Activated T-cell treated with anti-CD3 and anti-CD28 coated beads, Interleukin-2, amount 50 U/mL, for 48 hours (primary cell): ENCODE measurements at regions not wholly inside any gene's neighbourhood (a gene's known extent, or its start where the extent isn't known, plus 50 kb on each side); places are given as distances from the start of the nearest gene placed in this dataset.
"Not testable (repeated sequence)": the region's sequence is repeated elsewhere in the genome, so short reads cannot be mapped to it uniquely, and the experiment has no call there.

Experiments
- DNase-seq, 2 experiments: peaks; one replicate each; pipeline ENCODE4 v3.0.0-alpha.2; 2020

DNA sequence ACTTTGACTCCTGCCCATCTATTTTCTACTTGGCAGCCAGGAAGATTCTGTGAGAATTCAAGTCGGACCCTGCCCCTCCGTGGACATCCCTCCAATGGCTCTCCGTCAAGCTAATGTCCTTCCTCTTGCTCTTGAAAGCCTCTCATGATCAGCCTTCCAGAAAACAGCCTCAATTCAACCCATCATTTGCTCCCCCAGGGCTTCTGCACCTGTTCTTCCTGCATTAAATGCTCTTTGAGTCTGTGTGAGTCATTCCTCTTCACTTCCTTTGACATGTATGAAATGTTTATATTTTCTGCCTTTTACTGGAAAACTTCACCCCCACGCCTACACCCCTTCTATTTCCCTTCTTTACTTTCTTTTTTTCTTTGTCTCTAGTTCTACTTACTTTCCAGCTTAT, 734.1 kb upstream of the ZP4 start:
- no peak for DNase-seq

GRCh38 chr1:238621405-238621804, 730.7 kb upstream of the ZP4 start:
- no peak for DNase-seq

- DNase-seq, result no peak
These were observed 728.9 kb upstream of the ZP4 start for GRCh38 chr1:238619652-238620051.

GRCh38 chr1:238611406-238611805, 720.7 kb upstream of the ZP4 start:
- DNase-seq, result no peak

DNA sequence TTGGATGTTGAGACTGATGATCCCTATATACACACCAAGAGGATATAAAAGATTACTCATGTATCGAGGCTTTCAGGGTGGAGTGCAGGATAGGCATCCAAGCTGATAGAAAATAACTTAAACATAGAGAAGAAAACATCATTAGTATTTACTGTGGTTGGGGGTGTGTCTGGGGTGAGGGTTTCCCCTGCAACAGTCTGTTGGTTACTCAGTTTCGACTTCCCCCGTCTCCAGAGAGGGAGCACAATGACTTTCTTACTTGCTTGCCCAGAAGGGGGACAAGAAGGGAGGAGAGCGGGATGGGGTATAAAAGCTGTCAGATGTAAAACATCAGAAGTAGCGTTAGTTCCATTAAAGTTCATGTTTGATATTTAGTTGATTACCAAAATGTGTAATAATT, 717.4 kb upstream of the ZP4 start:
- no peak for DNase-seq

GRCh38 chr1:238606896-238607295, 716.2 kb upstream of the ZP4 start:
- no peak for DNase-seq

DNA sequence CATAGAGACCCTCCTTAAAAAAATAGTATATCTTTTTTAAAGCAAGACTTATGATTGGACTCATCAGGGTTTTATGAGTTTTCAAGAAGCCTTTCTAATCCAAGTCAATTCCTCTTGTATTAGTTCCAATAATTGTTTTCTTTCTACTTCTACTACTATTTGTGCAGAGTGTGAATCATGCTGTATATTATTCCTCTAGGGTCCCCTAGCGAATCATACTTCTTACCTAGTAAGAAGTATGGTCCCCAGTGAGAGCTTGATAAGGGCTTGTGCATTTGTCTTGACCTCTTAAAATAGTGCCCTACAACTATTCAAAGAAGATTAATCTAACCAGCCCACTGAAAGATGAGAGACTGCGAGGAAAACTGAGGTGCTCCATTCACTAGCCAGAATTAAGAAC, 715.7 kb upstream of the ZP4 start:
- DNase-seq, result no peak

DNA sequence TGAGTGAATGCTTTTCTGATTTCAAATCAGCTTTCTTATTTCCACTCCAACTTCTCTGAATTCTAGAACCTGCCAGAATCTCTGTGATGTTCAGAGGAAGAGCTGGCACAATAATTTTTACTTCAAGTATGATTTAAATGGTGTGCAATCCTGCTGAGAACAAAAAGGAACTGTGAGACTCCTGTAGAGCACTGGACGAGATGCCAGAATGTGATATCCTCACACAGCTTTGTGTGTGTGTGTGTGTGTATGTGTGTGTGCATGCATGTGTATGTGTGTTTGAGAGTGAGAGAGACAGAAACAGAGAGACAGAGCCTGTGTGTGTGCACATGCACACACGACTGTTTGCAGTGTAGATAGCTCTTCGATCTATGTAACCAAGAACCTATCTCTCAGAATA, 713.6 kb upstream of the ZP4 start:
- no peak for DNase-seq

DNA sequence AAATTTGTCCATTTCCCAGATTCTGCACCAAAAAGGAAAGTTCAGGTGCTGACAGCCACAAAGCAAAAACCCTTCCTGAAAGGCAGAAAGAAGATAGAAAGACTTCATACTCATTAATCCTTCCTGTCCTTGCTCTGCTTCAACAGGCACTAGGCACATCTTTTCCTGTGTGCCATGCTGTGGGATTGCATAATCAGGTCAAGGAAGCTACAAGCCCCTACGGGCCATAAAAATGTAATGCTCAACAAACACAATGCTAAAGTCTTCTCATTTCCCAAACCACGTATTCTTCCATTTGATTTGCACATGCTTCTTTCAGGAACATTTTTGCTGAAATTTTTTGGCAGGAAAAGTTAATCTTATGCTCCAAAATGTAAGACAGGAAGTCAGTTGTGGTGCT, 710.9 kb upstream of the ZP4 start:
- DNase-seq, result not testable (repeated sequence)

GRCh38 chr1:238596703-238597102, 706.0 kb upstream of the ZP4 start:
- DNase-seq, result no peak

- no peak for DNase-seq
These were observed 701.9 kb upstream of the ZP4 start for GRCh38 chr1:238592621-238593020.

DNA sequence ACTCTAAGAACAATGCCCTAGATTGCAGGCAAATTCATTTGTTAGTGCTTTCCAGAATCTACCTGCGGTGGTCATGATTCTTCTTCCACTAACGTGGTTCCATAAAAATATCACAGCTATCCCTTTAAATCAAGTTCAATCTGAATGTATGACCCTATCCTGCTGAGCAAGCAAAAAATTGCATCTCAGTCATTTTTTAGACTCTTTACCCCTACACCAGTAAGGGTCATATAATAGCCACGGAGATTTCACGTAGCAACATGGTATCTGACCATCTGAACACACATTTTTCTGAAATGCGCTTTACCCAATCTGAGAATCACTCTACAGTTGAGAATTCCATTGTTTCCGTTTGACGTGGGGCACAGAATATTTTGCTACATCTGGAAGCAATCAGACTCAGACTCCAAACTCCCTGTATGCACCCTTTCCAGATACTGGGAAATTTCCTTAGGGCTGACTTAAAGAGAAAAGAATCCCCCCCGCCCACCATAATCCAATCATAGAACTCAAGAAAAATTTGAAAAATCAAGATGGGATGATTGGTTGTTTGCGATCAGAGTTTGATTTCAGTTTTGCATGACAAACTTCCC, 699.2 kb upstream of the ZP4 start:
- DNase-seq, result no peak

- DNase-seq, result no peak
These were observed 692.1 kb upstream of the ZP4 start for GRCh38 chr1:238582816-238583215.

GRCh38 chr1:238581332-238581731, 690.6 kb upstream of the ZP4 start:
- no peak for DNase-seq

DNA sequence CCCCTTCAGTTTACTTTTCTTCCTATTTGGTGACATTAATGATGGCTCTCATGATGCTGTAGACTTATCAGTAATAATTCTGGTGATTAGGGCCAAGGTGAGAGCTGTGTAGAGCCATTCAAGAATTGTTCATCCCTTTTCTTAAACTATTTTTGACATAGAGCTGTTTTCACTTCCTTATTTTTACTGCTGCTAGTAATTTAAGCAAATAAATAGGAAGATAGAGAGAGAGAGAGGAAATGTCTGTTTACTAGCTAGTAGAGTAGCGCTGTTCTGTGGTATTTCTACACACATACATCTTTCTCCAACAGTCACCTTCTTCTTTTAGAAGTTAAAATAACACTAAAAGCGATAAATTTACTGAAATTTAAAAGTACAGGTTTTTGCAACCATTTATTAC, 678.0 kb upstream of the ZP4 start:
- no peak for DNase-seq

DNA sequence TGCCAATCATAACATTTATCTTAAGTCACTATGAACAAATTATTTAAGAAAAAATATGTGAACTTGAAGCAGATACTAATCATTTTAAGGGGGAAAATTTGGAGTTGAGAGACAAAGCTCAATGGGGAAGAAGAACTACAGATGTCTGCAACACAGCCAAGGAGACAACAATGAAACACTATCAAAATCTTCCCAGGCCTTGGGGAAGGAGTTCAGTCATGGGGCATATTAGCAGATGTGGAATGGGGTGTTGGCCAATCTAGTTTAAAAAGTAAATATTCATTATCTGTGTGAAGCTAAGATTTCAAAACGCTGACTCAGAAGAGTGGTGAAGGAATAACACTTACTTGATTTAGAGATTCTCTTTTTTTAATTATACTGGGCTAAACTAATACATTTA, 671.6 kb upstream of the ZP4 start:
- DNase-seq, result no peak

GRCh38 chr1:238558746-238559145, 668.0 kb upstream of the ZP4 start:
- DNase-seq, result no peak

DNA sequence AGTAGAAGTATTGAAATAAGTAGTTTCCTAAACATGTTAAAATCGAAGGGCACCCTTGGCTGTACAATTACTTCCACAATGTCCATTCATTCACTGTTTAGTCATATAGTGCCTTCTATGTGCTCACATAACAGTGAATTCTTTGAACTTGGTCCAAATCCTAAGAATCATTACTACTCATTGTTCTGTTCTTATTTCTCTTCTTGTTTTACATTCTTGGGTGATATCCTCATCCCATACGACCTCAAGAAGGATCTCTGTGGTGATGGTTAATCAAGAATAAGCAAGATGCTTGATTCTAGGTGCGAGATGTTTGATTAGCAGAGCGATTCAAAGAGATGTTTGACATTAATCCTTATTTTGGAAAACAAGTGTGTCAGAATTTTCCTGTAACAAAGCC, 667.4 kb upstream of the ZP4 start:
- DNase-seq, result no peak

DNA sequence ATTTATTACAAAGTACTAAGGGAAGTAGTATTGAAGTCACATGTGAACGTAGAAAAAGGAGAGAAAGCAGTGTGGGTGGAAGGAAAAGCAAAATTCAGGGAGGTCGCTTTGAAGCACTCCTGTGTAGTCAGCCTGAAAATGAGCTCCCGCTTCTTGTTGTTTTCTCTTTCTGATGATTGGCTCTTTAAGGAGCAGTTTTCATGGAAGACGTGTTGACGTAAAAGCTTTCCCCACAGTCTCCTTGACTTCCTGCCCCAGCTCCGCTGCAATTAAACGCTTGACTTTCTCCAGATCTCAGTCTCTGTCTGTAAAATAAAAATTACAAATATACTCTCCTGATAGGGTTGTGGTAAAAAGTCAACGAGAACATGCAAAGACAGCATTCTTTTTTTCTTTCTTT, 661.5 kb upstream of the ZP4 start:
- no peak for DNase-seq

DNA sequence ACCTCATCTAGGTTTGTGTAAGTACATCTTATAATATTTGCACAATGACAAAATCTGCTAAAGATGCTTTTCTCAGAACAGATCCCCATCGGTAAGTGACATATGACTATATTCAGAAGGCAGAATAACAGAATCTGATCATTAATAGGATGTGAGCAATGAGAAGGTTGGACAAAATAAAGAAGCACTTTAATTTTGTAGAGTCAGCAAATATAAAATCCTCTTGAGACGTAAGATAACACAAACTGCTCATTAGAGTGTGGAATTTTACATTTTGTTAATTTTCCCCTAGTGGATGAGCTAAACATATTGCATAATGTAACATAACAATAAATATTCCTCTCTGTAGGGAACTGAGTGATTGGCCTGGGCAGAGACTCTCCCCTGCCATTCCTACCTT, 658.4 kb upstream of the ZP4 start:
- no peak for DNase-seq

GRCh38 chr1:238546118-238546517, 655.4 kb upstream of the ZP4 start:
- DNase-seq, result no peak

DNA sequence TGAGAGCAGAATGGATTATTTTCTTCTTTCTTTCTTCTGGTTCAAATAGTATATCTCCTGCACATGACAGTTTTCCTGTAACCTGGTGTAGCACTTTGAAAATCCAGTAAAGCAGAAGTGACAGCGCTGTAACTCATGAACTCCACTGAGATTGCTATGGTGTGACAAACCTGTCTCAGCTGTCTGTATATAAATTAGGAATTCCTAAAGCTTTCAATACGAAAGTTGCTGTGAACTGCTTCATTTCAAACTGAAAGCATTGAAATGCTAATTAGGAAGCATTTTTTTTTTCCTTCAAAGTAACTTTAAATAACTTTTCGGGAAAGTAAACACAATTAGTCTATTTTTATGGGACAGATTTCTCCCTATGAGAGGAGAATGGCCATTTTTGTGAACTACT, 646.9 kb upstream of the ZP4 start:
- DNase-seq, result no peak

GRCh38 chr1:238530209-238530851, 639.6 kb upstream of the ZP4 start:
- DNase-seq, result no peak

DNA sequence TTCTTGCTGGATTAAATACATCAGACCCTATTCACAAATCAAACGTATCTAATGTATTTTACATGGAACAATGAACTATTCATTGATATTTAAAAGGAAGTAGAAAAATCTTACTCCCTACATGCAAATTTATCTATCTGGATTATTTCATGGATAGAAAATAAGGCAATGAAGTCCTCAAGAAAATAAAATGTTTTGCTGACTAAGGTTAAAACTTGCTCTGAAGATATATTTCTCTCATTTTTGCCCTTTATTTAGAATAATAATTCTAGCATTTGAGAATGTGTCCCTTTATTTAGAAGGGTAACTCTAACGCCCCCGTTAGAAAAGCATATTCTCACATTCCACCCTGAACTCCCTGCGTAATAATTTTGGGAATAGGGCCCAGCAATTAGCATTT, 627.0 kb upstream of the ZP4 start:
- no peak for DNase-seq

GRCh38 chr1:238501290-238501689, 610.6 kb upstream of the ZP4 start:
- DNase-seq, result no peak
